Islet precursor cell (in vitro differentiated cells): ENCODE measurements at regions not wholly inside any gene's neighbourhood (a gene's known extent, or its start where the extent isn't known, plus 50 kb on each side); places are given as distances from the start of the nearest gene placed in this dataset.
"Not testable (repeated sequence)": the region's sequence is repeated elsewhere in the genome, so short reads cannot be mapped to it uniquely, and the experiment has no call there.

Experiments used
- DNase-seq: peaks from one replicate; pipeline ENCODE4 v3.0.0-alpha.2; 2018

DNA sequence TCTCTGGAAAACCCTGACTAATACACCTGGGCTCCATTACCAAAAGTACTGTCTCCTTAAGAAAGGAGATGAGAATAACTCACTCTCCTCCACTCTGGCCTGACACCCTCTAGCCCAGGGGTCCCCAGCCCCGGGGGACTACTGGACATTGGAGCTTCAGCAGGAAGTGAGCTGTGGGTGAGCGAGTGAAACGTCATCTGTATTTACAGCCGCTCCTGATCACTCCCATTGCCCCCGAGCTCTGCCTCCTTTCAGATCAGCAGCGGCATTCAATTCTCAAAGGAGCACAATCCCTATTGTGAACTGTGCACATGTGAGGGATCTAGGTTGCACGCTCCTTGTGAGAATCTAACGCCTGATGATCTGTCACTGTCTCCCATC is 126.3 kb upstream of the TNRC6C start:
- DNase-seq: no peak

GRCh38 chr17:77833769-77834168 is 124.7 kb upstream of the TNRC6C start:
- no peak for DNase-seq

DNA sequence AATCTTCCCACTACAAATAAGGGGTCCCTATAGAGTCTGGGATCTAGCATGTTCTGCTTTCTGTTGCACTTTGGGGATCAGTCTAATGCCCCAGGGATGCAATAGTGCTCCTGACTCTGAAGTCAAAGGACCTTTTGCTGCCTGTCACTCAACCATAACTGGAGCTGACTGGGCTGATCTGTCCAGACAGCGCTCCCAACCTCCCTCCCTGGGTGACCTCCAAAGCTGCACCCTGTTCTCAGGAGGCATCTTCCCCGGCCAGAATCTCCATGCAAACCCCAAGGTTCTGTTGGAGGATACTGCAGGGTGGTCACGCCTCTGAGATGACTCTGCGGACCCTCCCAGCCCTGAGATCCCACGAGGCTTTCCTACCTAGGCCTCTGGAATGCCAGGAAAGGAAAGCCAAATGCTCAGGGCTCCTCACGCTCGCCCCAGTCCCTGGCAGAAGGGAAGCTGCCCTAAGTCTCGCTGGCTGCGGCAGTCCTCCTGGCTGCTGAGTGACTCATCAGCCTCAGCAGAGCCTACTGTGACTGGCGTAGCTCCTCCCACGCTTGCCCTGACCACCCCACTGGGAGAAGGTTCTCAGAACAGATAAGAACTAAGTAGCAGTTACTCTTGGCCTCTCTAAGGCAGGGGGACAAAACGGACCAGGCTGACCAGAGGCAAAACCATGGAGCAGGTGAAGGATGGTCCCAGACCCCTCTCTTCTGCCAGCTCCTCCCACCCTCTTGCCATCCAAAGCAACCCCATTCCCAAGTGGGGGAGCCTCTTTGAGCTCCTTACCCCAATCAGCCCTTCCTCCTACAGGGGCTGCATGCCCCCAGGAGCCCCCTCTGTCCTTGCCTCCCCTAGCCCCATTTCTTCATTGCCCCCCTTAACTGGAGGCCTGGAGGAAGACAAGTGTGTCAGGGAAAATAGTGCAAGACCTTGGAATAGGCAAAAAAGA is 124.1 kb upstream of the TNRC6C start:
- peak; percentile 99 for DNase-seq

- no peak for DNase-seq
Observed at GRCh38 chr17:77836557-77837041, 121.9 kb upstream of the TNRC6C start.

GRCh38 chr17:77837072-77837471 is 121.4 kb upstream of the TNRC6C start:
- not testable (repeated sequence) for DNase-seq

GRCh38 chr17:77837917-77838316 is 120.6 kb upstream of the TNRC6C start:
- peak; percentile 43 for DNase-seq

GRCh38 chr17:77838748-77839697 is 119.5 kb upstream of the TNRC6C start:
- no peak for DNase-seq

DNA sequence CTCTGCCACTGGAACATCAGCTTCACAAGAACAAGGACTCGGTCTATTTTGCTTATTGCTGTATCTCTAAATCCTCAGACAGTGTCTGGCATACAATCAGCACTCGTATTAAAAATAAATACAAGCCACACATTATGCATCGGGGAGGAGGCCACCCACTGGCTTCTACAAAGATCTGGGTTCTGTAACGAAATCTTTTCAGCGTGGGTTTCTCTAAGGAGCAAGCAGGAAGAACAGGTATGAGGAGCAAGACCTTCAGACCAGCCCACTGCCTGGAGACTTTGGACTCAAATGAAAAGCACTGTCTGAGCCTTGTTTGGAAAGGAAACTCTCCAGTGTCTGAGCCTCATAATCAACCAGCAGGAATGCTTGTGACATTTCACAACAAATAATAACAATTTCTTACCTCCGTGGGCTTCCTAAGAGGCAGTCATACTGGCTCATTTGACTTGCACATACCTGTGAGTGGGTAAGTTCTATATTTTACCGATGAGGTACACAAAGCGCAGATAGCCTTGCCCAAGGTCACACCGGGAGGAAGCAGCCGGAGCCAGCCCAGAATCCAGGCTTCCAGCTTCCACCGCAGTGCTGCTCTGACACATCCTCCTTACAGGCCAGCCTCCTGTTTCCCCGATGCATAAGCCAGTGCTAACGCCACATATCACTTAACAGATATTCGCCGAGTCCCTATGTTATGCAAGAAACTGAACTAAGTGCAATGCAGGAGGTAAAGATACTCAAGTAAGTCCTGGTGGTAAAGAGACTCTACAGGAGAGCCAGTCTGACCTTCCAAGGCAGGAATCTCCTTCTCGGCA is 118.6 kb upstream of the TNRC6C start:
- DNase-seq: no peak

DNA sequence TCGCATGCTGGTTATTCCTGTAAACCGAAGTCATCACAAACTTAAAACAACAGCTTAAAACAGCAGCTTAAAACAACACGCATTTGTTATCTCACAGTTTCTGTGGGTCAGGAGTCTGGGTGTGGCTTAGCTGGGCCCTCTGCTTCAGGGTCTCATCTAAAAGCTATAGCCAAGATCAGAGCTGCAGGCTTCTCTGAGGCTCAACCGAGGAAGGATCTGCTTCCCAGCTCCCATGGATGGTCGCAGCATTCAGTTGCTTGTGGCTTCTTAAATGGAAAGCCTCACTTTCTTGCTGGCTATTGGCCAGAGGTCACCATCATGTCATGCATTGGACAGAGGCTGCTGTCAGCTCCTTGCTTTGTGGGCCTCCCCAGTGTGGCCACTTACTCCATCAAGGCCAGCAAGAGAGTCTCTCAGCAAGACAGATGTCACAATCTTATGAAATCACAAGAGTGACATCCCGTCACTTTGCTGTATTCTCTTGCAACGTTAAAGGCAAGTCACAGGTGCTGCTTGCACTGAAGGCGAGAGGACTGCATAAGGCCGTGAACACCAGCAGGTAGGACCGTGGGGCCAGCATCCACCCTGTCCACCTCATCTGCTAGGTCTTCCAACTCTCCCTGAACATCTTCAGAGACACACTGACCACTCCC is 117.9 kb upstream of the TNRC6C start:
- no peak for DNase-seq

DNA sequence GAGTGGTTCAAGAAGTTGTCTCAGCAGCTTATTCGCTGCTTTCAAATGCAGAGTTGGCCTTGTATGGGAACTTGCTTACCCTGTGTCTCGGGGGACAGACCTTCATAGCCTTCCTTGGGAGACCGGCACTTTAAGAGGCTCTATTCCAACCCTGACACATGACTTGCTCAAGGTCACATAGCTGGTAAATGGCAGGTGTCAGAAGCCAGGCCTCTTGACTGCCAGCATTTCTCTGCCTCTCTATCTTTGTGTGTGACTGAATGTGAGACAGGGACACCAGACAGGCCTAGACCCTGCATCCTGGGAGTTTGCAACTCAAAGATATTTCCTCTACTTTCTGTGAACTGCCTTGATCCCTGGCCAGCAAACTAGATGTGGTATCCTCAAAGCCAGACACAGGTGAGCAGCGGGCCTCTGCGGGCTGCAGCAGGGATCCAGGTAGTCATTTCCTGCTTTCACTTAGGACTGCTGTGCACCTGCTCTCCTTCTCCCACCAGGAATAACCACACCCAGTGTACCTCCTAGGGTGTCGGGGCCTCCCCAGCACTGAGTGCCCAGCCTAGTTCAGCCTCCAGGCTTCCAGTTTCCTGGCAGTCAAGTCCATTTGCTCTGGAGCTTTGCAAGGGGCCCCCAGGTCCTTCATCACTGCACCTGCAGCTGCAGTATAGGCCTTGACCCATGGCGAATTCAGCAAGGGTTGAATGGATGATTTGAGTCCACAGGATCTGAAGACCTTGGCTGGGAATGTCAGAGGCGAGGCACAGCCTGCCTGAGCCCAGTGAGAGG is 116.6 kb upstream of the TNRC6C start:
- DNase-seq: no peak

DNA sequence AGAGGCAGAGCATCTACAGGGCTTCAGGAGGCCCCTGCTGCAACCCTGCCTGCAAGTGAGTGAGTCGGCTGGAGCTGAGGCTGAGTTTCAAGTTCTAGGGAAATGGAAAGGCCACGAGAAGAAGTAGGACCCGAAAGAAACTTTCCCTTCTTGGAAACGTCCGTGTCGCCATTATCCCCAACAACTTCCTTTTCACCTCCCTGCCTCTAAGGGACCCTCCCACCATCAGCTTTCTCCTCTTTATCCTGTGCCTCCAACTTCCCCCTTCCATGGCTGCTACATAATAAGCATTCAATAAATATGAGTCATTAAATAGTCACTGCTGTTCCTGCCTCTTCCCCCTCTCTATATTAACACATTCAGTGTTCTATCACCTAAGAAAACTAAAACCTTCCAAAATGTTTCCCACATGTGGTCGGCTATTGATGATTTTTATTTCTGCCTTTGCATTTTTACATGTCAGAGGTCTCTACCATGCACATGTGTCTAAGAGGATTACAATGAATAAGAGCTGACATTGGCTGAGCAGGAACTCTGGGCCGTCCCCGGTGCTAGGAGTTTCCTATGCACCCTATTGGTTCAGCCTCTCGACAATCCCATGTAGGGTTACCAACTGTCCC is 115.9 kb upstream of the TNRC6C start:
- no peak for DNase-seq

DNA sequence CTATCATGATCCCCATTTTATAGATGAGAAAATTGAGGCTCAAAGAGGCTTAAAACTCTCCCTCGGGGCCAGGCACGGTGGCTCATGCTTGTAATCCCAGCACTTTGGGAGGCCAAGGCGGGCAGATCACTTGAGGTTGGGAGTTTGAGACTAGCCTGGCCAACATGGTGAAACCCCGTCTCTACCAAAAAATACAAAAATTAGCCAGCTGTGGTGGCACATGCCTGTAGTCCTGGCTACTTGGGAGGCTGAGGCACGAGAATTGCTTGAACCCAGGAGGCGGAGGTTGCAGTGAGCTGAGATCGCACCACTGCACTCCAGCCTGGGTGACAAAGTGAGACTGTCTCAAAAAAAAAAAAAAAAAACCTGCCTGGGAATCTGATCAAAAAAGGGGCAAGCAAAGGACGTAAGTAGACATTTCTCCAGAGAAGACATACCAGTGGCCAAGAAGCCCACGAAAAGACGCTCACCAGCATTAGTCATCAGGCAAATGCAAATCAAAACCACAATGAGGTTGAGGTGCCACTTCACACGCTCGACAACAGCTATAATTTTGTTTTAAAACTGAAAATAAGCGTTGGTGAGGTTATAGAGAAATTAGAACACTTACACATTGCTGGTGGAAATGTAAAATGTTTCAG is 115.1 kb upstream of the TNRC6C start:
- not testable (repeated sequence) for DNase-seq

GRCh38 chr17:77843896-77844295 is 114.6 kb upstream of the TNRC6C start:
- DNase-seq: no peak

DNA sequence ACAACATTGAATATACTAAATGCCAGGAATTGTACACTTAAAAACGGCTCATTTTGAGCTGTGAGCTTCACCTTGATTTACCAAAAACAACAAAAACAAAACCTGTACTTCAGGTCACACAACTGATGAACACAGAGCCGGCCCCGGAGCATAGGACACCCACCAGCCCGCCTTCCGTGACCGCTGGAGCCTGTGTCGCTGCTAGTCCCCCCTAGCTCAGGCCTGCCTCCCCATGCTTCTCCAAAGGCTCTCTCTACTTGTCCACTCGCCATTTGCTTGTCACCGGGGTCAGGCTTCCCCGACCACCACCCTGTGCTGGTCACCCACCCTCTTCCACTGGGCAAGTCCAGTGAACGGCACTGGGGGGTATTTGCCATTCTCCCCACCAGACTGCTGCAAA is 113.8 kb upstream of the TNRC6C start:
- no peak for DNase-seq

DNA sequence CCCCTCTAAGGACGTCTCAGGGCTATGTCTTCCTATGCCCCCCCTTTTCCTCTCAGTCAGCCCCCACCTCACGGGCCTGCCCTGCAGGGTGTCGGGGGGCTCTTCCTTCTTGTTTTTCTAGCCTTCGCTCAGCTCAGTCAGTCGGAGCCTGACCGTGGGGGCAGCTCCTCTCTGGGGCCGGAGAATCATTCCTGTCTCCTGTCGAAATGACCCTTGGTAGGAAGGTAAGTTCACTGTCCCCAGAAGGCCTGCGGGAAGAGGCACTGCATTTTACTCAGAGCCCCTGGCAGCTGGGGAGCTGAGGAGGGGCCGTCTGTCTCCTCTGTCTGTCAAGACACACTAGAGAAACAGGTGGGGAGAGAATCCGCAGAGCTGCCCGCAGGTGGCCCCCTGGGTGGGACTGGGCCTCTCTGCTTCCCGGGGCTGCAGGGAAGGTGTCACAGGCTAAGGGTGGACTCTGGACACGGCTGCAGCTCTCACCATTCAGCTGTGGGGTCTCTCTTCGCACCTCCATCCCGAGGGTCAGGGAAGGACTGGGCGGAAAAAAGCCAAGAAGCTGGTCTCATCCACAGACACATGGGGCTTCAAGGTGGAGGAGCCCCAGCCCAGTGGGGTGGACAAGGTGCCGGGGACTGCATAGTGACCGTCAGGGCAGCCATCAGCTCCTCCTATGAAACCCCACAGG is 112.8 kb upstream of the TNRC6C start:
- DNase-seq: no peak

GRCh38 chr17:77846531-77847085 is 111.9 kb upstream of the TNRC6C start:
- DNase-seq: no peak

- no peak for DNase-seq
Observed at GRCh38 chr17:77847221-77848085, 111.0 kb upstream of the TNRC6C start.

GRCh38 chr17:77848257-77848656 is 110.2 kb upstream of the TNRC6C start:
- no peak for DNase-seq
